A204.1 (cell line): ENCODE measurements at regions not wholly inside any gene's neighbourhood (a gene's known extent, or its start where the extent isn't known, plus 50 kb on each side); places are given as distances from the start of the nearest gene placed in this dataset.
"Not testable (repeated sequence)": the region's sequence is repeated elsewhere in the genome, so short reads cannot be mapped to it uniquely, and the experiment has no call there.

Experiments used
- FAIRE-seq: peaks from 2 replicates; lab custom pipeline; 2012; peaks lifted over from hg19 to GRCh38; lab: Jason Lieb, UNC

GRCh38 chr10:9577746-9578145 is 1439.9 kb upstream of the CELF2 start:
- no peak for FAIRE-seq

- FAIRE-seq, result no peak
Measured at GRCh38 chr10:9579110-9579705, 1438.5 kb upstream of the CELF2 start.

- FAIRE-seq, result not testable (repeated sequence)
Measured at GRCh38 chr10:9582803-9583202, 1434.9 kb upstream of the CELF2 start.

GRCh38 chr10:9596368-9596920 is 1421.2 kb upstream of the CELF2 start:
- FAIRE-seq, result no peak

GRCh38 chr10:9602998-9603397 is 1414.7 kb upstream of the CELF2 start:
- FAIRE-seq, result no peak

GRCh38 chr10:9603972-9604371 is 1413.7 kb upstream of the CELF2 start:
- no peak for FAIRE-seq

- FAIRE-seq, result no peak
Measured at GRCh38 chr10:9605231-9605630, 1412.4 kb upstream of the CELF2 start.

- peak; percentile 48 for FAIRE-seq
Measured at GRCh38 chr10:9608602-9609001, 1409.1 kb upstream of the CELF2 start.

GRCh38 chr10:9613338-9614075 is 1404.2 kb upstream of the CELF2 start:
- FAIRE-seq, result no peak

- FAIRE-seq, result no peak
Measured at GRCh38 chr10:9615189-9615588, 1402.5 kb upstream of the CELF2 start.

- FAIRE-seq, result no peak
Measured at GRCh38 chr10:9621216-9621615, 1396.5 kb upstream of the CELF2 start.

GRCh38 chr10:9625304-9625703 is 1392.4 kb upstream of the CELF2 start:
- FAIRE-seq, result no peak

- no peak for FAIRE-seq
Measured at GRCh38 chr10:9634466-9634865, 1383.2 kb upstream of the CELF2 start.

GRCh38 chr10:9635691-9636090 is 1382.0 kb upstream of the CELF2 start:
- no peak for FAIRE-seq

- no peak for FAIRE-seq
Measured at GRCh38 chr10:9636216-9636615, 1381.5 kb upstream of the CELF2 start.

GRCh38 chr10:9643782-9644181 is 1373.9 kb upstream of the CELF2 start:
- FAIRE-seq, result no peak

- FAIRE-seq, result no peak
Measured at GRCh38 chr10:9645404-9645803, 1372.3 kb upstream of the CELF2 start.

GRCh38 chr10:9645928-9646600 is 1371.6 kb upstream of the CELF2 start:
- FAIRE-seq, result no peak

GRCh38 chr10:9654261-9654660 is 1363.4 kb upstream of the CELF2 start:
- no peak for FAIRE-seq

- FAIRE-seq, result no peak
Measured at GRCh38 chr10:9656386-9656785, 1361.3 kb upstream of the CELF2 start.

- no peak for FAIRE-seq
Measured at GRCh38 chr10:9656996-9657395, 1360.7 kb upstream of the CELF2 start.

- no peak for FAIRE-seq
Measured at GRCh38 chr10:9657530-9657929, 1360.1 kb upstream of the CELF2 start.

- FAIRE-seq, result no peak
Measured at GRCh38 chr10:9668411-9668810, 1349.3 kb upstream of the CELF2 start.
